GM20431 (cell line): ENCODE measurements at regions not wholly inside any gene's neighbourhood (a gene's known extent, or its start where the extent isn't known, plus 50 kb on each side); places are given as distances from the start of the nearest gene placed in this dataset.
"Not testable (repeated sequence)": the region's sequence is repeated elsewhere in the genome, so short reads cannot be mapped to it uniquely, and the experiment has no call there.

Source experiments
- in situ Hi-C: fragments of 300-500 bp; cut with MseI, MboI; formaldehyde crosslinking; loops from one replicate; pipeline ENCODE4 v1.15.0; 2020; ENCODE audit warnings: low sequenced_read_pairs; ENCODE audit not compliant: unreplicated experiment

DNA sequence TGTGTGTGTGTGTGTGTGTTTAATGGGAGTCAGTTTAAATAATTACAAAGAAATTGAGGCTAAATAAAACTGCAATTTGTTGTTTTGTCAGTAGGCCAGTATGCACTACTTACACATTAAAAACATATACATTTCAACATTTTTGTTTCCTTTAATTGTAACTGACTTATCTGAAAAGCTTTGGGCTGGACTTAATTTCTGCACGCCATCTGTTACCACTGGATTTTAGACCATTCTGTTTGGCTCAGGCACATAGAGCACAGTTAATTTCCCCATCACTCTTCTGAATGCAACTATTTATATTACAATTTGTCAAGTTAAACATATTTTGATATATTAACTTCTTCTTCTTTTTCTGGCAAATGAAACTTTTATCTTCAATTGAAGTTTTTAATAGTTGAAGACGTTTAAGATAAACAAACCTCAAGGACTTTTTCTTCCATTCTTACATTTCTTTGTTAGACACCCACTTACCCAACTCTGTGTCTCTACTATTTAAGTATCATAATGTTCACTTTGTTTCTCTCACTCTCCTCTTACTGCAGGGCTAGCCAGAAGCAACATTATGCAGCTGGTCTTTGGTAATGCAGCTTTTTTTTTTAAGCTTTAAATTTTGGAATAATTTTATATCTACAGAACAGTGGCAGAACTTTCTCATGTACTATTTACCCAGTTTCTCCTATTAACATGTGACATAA is 253.4 kb upstream of the ANKH start:
- in situ Hi-C loops = no loop called here

GRCh38 chr5:15124461-15124860 is 252.9 kb upstream of the ANKH start:
- in situ Hi-C loops = no loop called here

- in situ Hi-C loops = no loop called here
Measured at GRCh38 chr5:15117688-15118087, 246.1 kb upstream of the ANKH start.

DNA sequence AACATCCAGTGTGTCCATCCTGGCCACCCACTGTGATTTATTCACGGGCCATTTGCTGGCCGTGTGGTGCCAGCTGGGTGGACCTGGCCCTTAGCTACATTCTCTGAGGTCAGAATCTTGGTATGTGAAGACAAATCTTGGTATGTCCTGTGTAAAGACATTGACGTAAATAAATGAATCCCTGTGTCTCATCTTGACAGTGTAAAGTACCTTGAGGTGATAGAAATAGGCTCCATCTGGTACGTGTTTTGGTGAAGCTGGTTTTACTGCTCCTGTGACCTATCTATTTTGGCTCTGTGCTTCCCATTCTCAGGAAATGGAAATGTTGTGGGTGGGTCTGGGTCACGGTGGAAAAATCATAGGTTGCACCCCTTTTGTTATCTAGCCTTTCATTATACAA is 245.4 kb upstream of the ANKH start:
- in situ Hi-C loops = no loop called here

- in situ Hi-C loops = no loop called here
Measured at GRCh38 chr5:15106530-15107283, 235.1 kb upstream of the ANKH start.

GRCh38 chr5:15105799-15106393 is 234.3 kb upstream of the ANKH start:
- in situ Hi-C loops = no loop called here

DNA sequence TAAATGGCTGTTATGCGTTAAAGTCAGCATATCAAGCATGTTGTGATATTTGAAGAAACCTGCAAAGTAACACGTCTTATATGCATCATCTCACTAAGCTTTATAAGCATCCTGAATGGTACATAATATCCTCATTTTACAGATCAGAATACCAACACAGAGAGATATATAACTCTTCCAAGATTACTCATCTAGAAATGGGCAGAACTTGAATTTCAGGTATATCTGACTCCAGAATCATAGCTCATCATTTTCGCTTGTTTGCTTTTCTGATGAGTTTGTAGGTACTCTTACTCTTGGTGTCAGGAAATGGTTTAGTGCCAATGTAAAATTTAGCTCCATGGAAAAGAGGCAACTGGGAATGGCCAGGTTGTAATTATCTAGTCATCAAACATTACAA is 232.3 kb upstream of the ANKH start:
- in situ Hi-C loops = no loop called here

- in situ Hi-C loops = no loop called here
Measured at GRCh38 chr5:15103130-15103529, 231.6 kb upstream of the ANKH start.

- in situ Hi-C loops = no loop called here
Measured at GRCh38 chr5:15097552-15097951, 226.0 kb upstream of the ANKH start.

DNA sequence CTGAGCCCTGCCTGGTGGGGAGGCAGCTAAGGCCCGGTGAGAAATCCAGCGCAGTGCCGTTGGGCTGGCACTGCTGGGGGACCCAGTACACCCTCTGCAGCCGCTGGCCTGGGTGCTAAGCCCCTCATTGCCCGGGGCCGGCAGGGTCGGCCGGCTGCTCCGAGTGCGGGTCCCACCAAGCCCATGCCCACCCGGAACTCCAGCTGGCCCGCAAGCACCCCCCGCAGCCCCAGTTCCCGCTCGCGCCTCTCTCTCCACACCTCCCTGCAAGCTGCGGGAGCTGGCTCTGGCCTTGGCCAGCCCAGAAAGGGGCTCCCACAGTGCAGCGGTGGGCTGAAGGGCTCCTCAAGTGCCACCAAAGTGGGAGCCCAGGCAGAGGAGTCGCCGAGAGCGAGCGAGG is 225.1 kb upstream of the ANKH start:
- in situ Hi-C loops = not testable (repeated sequence)

DNA sequence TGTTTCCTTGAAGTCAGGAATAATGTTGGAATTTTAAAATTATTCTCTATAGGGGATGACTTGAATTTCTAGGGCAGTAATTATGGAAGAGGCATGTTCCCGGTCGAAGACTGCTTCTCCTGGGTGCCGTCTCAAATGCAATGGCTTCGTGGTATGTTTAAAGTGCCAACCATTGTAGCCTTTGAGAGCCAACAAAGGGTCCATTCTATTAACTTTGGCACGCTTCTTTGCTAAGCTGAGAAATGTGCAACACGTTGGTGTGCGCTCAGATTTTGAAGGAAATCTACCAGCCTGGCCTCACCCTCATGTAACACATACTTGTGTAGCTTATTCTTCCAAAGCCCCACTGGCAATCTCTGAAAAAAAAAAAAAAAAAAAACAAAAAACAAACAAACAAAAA is 221.2 kb upstream of the ANKH start:
- in situ Hi-C loops = no loop called here

DNA sequence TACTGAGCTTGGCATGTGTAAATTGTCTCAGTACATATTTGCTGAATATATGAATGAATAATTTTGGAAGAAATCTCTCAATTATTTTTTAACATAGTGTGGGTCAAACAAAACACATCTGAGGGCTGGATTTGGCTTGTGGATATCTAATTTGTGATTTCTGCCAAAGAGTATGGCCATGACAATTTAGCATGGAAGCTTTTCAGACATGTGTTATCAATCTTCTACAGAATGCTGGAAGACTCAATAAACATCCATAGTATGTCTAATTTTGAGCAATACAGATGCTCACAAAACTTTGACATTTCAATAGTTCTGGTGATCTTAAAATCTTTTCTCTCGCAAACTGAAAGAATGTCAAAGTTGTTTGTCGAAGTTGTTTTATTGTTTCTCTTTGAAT is 214.1 kb upstream of the ANKH start:
- in situ Hi-C loops = no loop called here

- in situ Hi-C loops = no loop called here
Measured at GRCh38 chr5:15082096-15082495, 210.5 kb upstream of the ANKH start.

DNA sequence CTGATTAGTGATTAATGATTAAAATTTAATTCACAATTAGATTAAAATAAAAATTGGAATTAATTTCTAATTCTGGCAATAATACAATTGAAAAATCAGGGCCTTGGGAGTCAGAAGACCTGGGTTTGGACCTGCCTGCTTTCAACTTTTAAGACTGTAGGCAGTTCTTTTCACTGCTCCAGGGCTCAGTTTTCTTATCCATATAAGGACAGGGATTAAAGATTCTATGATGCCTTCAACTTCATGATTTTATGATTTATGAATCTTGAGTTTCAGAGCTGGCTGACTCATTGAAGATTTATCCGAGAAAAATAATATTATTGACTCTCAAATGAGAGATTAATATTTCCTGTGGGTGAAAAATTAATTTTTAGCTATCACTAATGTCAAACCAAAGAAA is 208.6 kb upstream of the ANKH start:
- in situ Hi-C loops = no loop called here

DNA sequence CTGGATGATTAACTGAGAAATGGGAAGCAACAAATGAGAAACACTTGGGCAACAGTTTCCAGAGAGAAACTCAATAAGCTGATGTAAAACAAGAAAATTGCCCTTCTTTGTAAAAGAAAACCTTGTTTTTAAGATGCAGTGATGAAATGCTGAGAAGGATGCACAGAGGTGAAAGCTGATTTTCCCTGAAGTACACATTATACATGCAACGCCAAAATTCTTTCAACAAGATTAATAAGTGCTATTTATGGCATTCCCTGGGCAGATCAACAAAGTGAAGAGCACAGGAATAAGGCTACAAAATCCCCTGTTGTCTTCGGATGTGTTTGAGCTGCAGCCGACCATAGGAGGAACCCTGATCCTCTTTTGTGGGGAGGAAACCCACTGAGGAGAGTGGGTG is 208.0 kb upstream of the ANKH start:
- in situ Hi-C loops = no loop called here

- in situ Hi-C loops = no loop called here
Measured at GRCh38 chr5:15074651-15075050, 203.1 kb upstream of the ANKH start.

GRCh38 chr5:15073453-15073852 is 201.9 kb upstream of the ANKH start:
- in situ Hi-C loops = no loop called here

GRCh38 chr5:15070907-15071306 is 199.3 kb upstream of the ANKH start:
- in situ Hi-C loops = no loop called here

- in situ Hi-C loops = no loop called here
Measured at GRCh38 chr5:15069407-15069905, 197.9 kb upstream of the ANKH start.

DNA sequence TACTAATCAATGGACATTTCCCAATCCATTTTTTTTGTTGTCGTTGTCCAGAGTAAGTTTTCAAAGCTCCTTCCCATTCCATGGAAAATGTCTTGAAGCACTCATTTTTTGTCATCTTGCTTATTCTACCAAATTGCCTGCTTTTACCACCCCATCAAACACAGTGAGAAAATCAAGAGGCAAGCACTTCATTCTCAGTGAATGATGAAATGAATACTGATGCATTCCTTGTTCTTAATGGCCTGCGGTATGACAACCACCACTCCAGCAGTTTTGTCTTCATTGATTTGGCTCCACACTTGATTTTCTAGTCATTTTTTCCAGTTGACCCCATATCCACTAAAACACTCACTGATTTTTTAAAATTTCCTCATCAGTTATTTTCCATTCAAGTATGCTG is 193.5 kb upstream of the ANKH start:
- in situ Hi-C loops = no loop called here

GRCh38 chr5:15064396-15064795 is 192.8 kb upstream of the ANKH start:
- in situ Hi-C loops = no loop called here
